ENCODE measurements at regions not wholly inside any gene's neighbourhood (a gene's known extent, or its start where the extent isn't known, plus 50 kb on each side); places are given as distances from the start of the nearest gene placed in this dataset.

DNA sequence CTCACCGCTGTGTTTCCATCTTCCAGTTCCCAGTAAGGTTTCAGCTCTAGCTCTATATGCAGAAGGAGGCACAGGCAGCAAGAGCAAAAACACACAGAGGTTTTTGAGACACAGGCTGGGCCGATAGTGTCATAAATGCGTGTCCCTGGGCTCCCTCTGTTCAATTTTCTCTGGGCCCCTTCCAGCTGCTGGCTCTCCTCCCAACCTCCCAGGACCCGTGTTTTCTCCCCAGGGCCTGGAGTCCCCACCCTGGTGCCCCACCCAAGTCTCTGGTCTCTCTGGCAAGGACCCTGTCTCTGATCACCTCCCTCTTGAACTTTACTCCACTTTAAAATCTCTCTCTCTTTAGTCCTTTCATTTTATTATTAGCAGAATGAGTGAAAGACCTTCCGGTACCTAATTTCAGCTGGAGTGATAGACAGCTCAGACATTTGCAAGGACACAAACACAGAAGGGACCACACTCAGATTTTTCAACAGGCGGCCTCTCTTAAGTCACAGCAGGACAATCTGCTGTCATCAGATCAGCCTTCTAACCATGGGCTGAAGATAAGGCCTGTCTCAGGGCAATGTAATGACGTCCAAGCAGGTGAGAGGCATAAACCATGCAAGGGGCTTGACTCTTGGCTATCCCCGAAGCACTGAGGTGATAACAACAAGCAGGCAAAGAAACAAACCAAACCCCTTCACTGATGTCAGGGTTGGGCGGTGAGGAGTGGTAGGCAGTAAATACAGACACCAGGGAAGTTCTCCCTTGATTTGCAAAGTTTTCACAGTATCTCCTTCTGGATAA lies 190.0 kb upstream of the IRS2 start:
- Mint-ChIP-seq H3K27me3 (ENCODE audit: low read depth) (peaks cover 8% of the 10 kb centered on the region), H3K4me1 (no peaks in the 10 kb centered on the region), H3K27ac (no peak overlapping the region), H3K36me3 (ENCODE audit: low read depth) (no peaks in the 10 kb centered on the region), H3K9me3 (no peaks in the 10 kb centered on the region), H3K4me3 (no peak overlapping the region)
- TF ChIP-seq, protein P1, sequence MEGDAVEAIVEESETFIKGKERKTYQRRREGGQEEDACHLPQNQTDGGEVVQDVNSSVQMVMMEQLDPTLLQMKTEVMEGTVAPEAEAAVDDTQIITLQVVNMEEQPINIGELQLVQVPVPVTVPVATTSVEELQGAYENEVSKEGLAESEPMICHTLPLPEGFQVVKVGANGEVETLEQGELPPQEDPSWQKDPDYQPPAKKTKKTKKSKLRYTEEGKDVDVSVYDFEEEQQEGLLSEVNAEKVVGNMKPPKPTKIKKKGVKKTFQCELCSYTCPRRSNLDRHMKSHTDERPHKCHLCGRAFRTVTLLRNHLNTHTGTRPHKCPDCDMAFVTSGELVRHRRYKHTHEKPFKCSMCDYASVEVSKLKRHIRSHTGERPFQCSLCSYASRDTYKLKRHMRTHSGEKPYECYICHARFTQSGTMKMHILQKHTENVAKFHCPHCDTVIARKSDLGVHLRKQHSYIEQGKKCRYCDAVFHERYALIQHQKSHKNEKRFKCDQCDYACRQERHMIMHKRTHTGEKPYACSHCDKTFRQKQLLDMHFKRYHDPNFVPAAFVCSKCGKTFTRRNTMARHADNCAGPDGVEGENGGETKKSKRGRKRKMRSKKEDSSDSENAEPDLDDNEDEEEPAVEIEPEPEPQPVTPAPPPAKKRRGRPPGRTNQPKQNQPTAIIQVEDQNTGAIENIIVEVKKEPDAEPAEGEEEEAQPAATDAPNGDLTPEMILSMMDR (IDR thresholded peaks at IDR 0.05; ENCODE audit: unreplicated experiment in 3 of 3): no peak

DNA sequence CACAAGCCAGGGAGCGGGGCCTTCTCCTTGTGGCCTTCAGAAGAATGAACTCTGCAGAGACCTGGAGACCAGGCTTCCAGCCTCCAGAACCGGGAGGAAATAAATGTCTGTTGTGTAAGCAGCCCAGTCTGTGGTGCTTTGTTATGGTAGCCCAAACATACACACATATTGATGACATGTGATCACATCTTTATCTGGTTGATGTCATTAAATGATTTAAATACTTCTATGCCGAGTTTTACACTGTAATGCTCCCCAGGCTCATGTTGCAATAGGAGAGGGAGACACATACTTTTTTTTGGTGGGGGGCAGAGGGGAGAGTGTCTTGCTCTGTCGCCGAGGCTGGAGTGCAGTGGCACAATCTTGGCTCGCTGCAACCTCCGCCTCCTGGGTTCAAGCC lies 188.0 kb upstream of the IRS2 start:
- Mint-ChIP-seq H3K27me3 (ENCODE audit: low read depth) (peaks cover 8% of the 10 kb centered on the region), H3K9me3 (peaks cover 11% of the 10 kb centered on the region), H3K4me3 (no peak overlapping the region), H3K4me1 (no peaks in the 10 kb centered on the region), H3K36me3 (ENCODE audit: low read depth) (peaks cover 4% of the 10 kb centered on the region), H3K27ac (no peak overlapping the region)
- TF ChIP-seq, protein P1 (IDR thresholded peaks at IDR 0.05; ENCODE audit: unreplicated experiment in 3 of 3): no peak

DNA sequence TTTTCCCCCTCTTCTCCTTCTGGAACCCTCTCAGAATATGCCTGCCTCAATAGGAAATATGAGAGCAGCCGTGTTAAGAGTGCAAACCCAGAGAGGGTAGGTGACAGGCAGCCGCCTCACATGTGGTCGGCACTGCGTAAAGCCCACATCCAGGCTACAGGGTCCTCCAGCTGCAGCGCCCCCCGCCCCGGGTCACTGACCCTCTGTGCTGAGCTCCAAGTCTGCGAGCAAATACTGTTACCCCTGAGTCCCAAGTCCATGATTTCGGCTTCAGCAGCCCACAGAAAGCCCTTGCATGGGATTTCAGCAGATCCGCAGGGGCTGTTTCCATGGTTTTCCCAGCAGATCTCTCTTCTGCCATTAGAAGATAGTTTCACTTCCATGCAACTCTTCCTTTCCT lies 186.9 kb upstream of the IRS2 start:
- Mint-ChIP-seq H3K27ac (no peak overlapping the region), H3K4me3 (no peak overlapping the region), H3K36me3 (ENCODE audit: low read depth) (peaks cover 4% of the 10 kb centered on the region), H3K9me3 (peaks cover 16% of the 10 kb centered on the region), H3K4me1 (no peaks in the 10 kb centered on the region), H3K27me3 (ENCODE audit: low read depth) (peaks cover 11% of the 10 kb centered on the region)
- TF ChIP-seq, protein P1 (IDR thresholded peaks at IDR 0.05; ENCODE audit: unreplicated experiment in 3 of 3): no peak

DNA sequence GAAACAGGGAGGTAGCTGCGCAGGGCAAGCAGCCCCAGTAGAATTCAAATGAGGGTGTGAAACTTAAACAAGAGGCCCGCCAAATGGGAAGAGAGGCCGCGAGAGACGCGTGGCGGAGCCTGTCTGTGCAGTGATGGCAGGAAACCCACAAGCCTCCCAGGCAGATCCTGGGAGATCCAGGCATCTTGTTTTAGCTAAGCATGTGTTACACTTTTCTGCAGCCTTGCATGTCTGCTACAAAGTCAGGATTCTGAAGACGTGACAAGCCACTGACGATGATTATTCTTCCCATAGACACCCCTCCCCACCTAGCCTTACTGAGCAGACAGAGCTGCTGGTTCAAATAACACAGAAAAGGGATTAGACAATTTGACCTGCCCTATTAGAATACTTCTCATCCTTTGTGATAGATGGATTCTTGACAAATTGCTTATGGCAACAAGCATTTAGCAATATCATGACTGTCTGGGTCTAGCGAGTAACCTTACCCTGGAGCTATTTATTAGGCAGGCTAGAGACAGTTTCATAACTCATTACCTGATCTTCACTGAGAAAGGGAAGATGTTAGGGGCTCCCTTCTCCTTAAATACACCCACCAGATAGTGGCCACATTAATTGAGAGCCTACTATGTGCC lies 185.2 kb upstream of the IRS2 start:
- Mint-ChIP-seq H3K9me3 (peaks cover 16% of the 10 kb centered on the region), H3K27ac (no peak overlapping the region), H3K27me3 (ENCODE audit: low read depth) (peaks cover 11% of the 10 kb centered on the region), H3K36me3 (ENCODE audit: low read depth) (peaks cover 4% of the 10 kb centered on the region), H3K4me1 (no peaks in the 10 kb centered on the region), H3K4me3 (no peak overlapping the region)
- TF ChIP-seq, protein P1 (IDR thresholded peaks at IDR 0.05; ENCODE audit: unreplicated experiment in 3 of 3): no peak

DNA sequence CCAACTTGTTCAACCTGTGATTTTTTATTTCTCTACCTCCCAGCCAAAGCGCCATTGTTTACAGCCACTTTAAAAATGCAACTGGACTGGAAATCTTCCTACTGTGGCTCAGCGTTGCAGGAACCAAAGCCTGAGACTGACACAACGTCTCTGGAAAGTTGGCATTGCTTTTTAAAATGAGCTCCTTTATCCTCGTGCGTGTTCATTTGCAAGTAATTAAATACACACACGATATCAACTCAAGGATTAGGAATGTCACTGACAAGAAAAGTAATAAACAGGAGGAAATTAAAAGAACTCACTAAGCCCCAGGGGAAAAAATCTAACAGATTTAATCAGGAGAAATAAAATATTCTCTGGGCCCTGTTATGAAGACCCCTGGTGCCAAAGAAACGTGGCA lies 184.6 kb upstream of the IRS2 start:
- no peaks in the 10 kb centered on the region for H3K4me1 Mint-ChIP-seq
- peaks cover 16% of the 10 kb centered on the region for H3K9me3 Mint-ChIP-seq
- peaks cover 11% of the 10 kb centered on the region for H3K27me3 Mint-ChIP-seq (ENCODE audit: low read depth)
- no peak overlapping the region for H3K27ac Mint-ChIP-seq
- H3K4me3 Mint-ChIP-seq: no peak overlapping the region
- TF ChIP-seq, protein P1 (IDR thresholded peaks at IDR 0.05; ENCODE audit: unreplicated experiment in 3 of 3): no peak
- H3K36me3 Mint-ChIP-seq (ENCODE audit: low read depth): peaks cover 4% of the 10 kb centered on the region

Data from nephron (organoid).